MM.1S (cell line): ENCODE measurements at regions not wholly inside any gene's neighbourhood (a gene's known extent, or its start where the extent isn't known, plus 50 kb on each side); places are given as distances from the start of the nearest gene placed in this dataset.

Source experiments
- CTCF ChIP-seq: fragments of 300-600 bp; sonication (generic); IDR thresholded peaks from 2 replicates; pipeline ENCODE4 v1.5.1; 2016; ENCODE audit warnings: antibody characterized with exemption, low read length, mixed read lengths
- EZH2 ChIP-seq: fragments of 300-600 bp; sonication (generic); optimal IDR thresholded peaks from 2 replicates; pipeline ENCODE3; 2017; ENCODE audit warnings: low read depth, mild to moderate bottlenecking, antibody characterized with exemption, low read length, mixed read lengths
- EZH2phosphoT487 ChIP-seq: fragments of 300-600 bp; sonication (generic); IDR thresholded peaks from 2 replicates; pipeline ENCODE4 v1.6.1; 2018; ENCODE audit warnings: antibody characterized with exemption, low read length

GRCh38 chr4:38539501-38539900 is 124.5 kb upstream of the KLF3 start:
- TF ChIP-seq CTCF: no peak
- TF ChIP-seq EZH2: no peak
- TF ChIP-seq EZH2phosphoT487: no peak
